Colonic mucosa (tissue), 4 donors: ENCODE measurements at regions not wholly inside any gene's neighbourhood (a gene's known extent, or its start where the extent isn't known, plus 50 kb on each side); places are given as distances from the start of the nearest gene placed in this dataset.

Experiments
- DNase-seq: peaks from one replicate; pipeline ENCODE4 v3.0.0-alpha.2; 2020
- H3K27ac ChIP-seq: fragments of 200-600 bp; one replicate; pipeline ENCODE4 v1.8.0; 2021
- H3K27me3 ChIP-seq: fragments of 200-600 bp; one replicate; pipeline ENCODE4 v1.8.0; 2021
- H3K36me3 ChIP-seq: fragments of 200-600 bp; one replicate; pipeline ENCODE4 v1.8.0; 2021
- H3K4me1 ChIP-seq: fragments of 200-600 bp; one replicate; pipeline ENCODE4 v1.8.0; 2021; ENCODE audit warnings: mild to moderate bottlenecking
- H3K4me3 ChIP-seq: fragments of 200-600 bp; one replicate; pipeline ENCODE4 v1.8.0; 2021
- H3K9ac ChIP-seq, 2 donors: one replicate each; pipeline ENCODE4 v1.7.0; 2013; ENCODE audit warnings: control low read depth in 2 of 2, low read depth in 2 of 2, low read length in 2 of 2
- H3K9me3 ChIP-seq: fragments of 200-600 bp; one replicate; pipeline ENCODE4 v1.8.0; 2021
- CTCF ChIP-seq: fragments of 200-600 bp; IDR thresholded peaks from one replicate; pipeline ENCODE4 v1.8.0; 2022; ENCODE audit warnings: antibody characterized with exemption, mild to moderate bottlenecking
- intact Hi-C: fragments of 100-400 bp; cut with DNase I; formaldehyde crosslinking; loops from one replicate; pipeline ENCODE4 v1.14.1; 2022
- donor health status: healthy.
- donor health status: DM: no; HTN: no; CAD: no.
- donor health status: DM: no; HTN: no; CAD: no.

GRCh38 chr17:71535321-71535720, 585.5 kb upstream of the SOX9 start:
- Histone ChIP-seq H3K4me1 (no peaks in the 10 kb centered on the region), H3K27me3 (no peaks in the 10 kb centered on the region)
- no peak for TF ChIP-seq CTCF

DNA sequence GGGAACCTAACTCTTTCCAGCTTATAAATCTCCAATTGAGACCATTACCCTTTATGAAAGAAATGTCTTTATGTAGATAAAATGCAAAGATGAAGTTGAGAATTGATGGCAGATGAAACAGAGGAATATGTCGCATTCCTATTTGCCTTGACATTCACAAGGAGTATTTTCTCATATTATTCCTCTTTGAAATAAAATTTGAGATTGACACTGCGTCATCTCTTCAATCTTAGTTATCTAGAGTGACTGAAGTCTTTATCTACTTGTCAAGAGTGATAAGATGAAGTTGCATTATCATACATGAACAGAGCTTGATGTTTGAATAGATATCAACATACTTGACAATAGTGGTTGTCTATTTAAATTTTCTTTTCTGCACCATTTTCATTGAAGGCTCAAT, 574.4 kb upstream of the SOX9 start:
- H3K4me3 ChIP-seq, result no peak overlapping the region
- no peaks in the 10 kb centered on the region for H3K9me3 ChIP-seq
- intact Hi-C loops, result no loop called here
- no peaks in the 10 kb centered on the region for H3K4me1 ChIP-seq
- H3K36me3 ChIP-seq, result no peaks in the 10 kb centered on the region
- no peak for DNase-seq
- H3K9ac ChIP-seq, result no peak overlapping the region
- H3K27ac ChIP-seq, result no peak overlapping the region
- TF ChIP-seq CTCF, result no peak
- no peaks in the 10 kb centered on the region for H3K27me3 ChIP-seq

More at GRCh38 chr17:71535321-71535720, 585.5 kb upstream of the SOX9 start:
- Histone ChIP-seq H3K9me3 (no peaks in the 10 kb centered on the region), H3K36me3 (no peaks in the 10 kb centered on the region), H3K4me3 (no peak overlapping the region), H3K27ac (no peak overlapping the region), H3K9ac (no peak overlapping the region)
- DNase-seq, result no peak
- intact Hi-C loops, result no loop called here

- H3K9me3 ChIP-seq, result no peaks in the 10 kb centered on the region
- TF ChIP-seq CTCF, result no peak
- no peak overlapping the region for H3K27ac ChIP-seq
- H3K27me3 ChIP-seq, result no peaks in the 10 kb centered on the region
- DNase-seq, result no peak
- H3K4me3 ChIP-seq, result no peak overlapping the region
- no peaks in the 10 kb centered on the region for H3K36me3 ChIP-seq
- H3K9ac ChIP-seq, result no peak overlapping the region
- H3K4me1 ChIP-seq, result no peaks in the 10 kb centered on the region
- intact Hi-C loops, result no loop called here
Measured at GRCh38 chr17:71547904-71548303, 572.9 kb upstream of the SOX9 start.

DNA sequence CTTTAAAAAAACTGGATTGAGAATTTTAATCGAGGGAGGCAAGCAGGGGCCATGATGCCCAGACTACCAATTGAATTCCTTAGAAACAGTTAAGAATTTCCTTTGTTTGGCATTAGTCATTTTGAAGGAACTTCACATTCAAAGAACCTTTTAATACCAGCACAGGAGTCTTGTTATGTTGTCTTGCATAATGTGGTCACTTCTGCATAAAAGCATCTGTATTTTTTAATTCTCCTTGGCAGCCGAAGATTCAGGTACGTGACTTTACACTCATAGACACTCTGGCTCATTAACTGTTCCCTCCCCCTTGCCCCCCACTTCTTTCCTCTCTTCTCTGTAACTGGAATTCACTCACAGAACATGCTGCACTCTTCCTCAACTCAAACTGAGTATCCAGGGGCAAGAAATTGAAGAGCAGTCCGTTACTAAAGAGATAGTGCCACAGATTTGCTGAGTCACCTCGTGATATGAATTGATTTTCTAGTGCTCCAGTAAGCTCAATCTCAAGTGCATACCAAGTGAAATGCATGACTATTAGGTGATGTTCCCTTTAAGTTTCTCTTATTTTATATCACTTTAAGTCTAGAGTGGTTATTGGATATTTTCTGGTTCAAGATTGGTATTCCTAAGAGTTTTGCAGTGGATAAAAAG, 572.2 kb upstream of the SOX9 start:
- H3K9ac ChIP-seq, result no peak overlapping the region
- no peaks in the 10 kb centered on the region for H3K9me3 ChIP-seq
- H3K27ac ChIP-seq, result no peak overlapping the region
- intact Hi-C loops, result no loop called here
- no peaks in the 10 kb centered on the region for H3K36me3 ChIP-seq
- H3K4me1 ChIP-seq, result no peaks in the 10 kb centered on the region
- no peak for TF ChIP-seq CTCF
- no peaks in the 10 kb centered on the region for H3K27me3 ChIP-seq
- DNase-seq, result no peak
- H3K4me3 ChIP-seq, result no peak overlapping the region

- no peak overlapping the region for H3K27ac ChIP-seq
- no peaks in the 10 kb centered on the region for H3K36me3 ChIP-seq
- H3K9ac ChIP-seq, result no peak overlapping the region
- TF ChIP-seq CTCF, result no peak
- H3K4me3 ChIP-seq, result no peak overlapping the region
- H3K27me3 ChIP-seq, result no peaks in the 10 kb centered on the region
- H3K4me1 ChIP-seq, result no peaks in the 10 kb centered on the region
- intact Hi-C loops, result no loop called here
- DNase-seq, result no peak
- H3K9me3 ChIP-seq, result no peaks in the 10 kb centered on the region
Measured at GRCh38 chr17:71550675-71551074, 570.1 kb upstream of the SOX9 start.
